HG03280 (cell line): ENCODE measurements at regions not wholly inside any gene's neighbourhood (a gene's known extent, or its start where the extent isn't known, plus 50 kb on each side); places are given as distances from the start of the nearest gene placed in this dataset.

Experiments used
- ATAC-seq: cut with Tn5 transposase; IDR thresholded peaks from one replicate; pipeline ENCODE4 v1.9.1; 2021; ENCODE audit warnings: mild to moderate bottlenecking, moderate library complexity; ENCODE audit not compliant: unreplicated experiment

GRCh38 chr13:58151452-58151851 lies 519.9 kb downstream of the PCDH17 start:
- no peak for ATAC-seq

- no peak for ATAC-seq
Measured at GRCh38 chr13:58160980-58161379, 529.4 kb downstream of the PCDH17 start.

- no peak for ATAC-seq
Measured at GRCh38 chr13:58165617-58166016, 534.1 kb downstream of the PCDH17 start.

DNA sequence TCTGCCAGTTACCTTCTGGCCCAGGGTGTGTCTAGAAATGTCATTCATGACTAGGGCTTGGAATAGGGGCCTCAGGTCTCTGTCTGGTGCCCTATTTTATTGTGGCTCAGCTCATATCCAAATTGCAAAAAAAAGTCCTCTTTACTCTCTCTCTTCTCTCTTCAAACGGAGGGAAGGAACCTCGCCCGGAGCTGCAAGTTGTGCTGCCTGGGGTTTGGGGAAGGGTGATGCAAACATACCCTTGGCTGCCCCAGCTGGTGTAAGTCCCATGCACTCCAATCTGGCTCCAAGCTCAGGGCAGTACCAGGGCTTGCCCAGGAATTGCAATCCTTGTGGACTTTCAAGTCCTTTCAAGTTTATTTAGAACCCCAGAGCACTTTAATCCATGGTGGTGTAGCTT lies 549.6 kb downstream of the PCDH17 start:
- no peak for ATAC-seq

DNA sequence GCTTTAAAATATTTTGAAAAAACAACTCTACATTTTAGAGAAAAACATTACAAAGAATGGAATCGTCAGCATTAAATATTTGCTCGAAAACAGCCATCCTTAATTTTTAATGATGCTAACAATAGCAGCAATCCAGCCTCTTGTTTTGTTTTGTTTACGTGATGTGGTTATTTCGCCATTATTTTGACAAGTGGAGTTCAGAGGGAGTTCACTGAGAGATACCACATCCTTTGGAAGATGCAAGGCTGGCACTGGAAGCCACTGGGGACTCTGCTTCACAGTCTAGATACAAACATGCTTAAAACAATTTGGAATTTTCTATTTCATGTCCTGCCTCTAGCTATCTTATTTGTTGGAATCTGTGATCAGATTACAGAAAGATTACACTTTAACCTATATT lies 556.3 kb downstream of the PCDH17 start:
- no peak for ATAC-seq

DNA sequence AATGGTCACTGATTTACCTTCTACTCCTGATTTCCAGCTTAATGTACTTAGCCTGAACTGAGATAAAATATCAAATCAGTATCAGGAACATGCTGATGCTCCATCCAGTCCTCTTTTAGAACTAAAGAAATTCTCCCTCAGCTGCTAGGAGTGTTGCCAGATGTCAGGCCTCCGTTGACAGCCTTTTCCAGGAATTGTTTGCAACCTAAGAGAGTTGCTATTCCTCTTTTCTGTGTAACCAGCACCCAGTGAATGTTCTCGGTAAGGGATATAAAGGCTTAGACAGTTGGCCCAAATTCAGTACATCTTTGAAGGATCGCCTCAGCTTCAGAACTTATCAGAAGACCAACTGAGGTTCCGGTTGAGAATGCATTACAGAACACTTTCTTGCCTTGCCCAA lies 559.0 kb downstream of the PCDH17 start:
- no peak for ATAC-seq

DNA sequence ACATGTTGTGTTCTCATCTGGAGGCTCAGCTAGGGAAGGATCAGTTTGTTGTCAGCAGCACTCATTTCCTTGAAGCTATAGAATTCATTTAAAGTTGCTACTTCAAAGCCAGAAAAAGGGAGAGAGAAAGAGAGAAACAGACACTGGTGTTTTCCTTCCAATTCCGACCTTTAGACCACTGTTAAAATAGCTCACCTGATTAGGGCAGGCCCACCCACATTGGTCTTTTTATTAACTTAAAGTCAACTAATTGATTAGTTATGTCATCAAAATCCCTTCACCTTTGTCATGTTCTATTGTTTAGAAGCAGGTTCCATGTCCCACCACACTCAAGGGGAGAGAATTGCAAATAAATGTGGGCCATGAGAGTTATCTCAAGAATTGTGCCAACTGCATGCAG lies 560.2 kb downstream of the PCDH17 start:
- no peak for ATAC-seq

GRCh38 chr13:58202099-58202498 lies 570.6 kb downstream of the PCDH17 start:
- ATAC-seq = no peak

- ATAC-seq = no peak
Measured at GRCh38 chr13:58207501-58207900, 576.0 kb downstream of the PCDH17 start.

DNA sequence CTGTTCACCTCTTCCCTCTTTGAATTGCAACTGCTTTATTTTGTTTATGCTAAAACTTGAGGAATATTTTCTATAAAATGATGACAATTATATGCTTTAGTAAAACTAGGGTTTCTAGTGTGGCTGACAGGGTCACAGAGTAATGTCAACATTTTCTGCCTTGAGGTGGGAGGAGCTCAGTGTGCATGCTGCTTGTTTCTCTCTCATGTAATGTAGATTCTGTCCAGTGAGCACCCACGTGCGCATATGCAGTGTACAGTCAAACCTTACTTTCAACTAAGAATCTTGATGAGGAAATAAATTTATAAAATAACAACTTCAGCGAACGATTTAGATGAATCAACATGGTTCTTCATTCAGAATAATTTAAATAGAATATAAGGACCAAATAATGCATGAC lies 603.9 kb downstream of the PCDH17 start:
- no peak for ATAC-seq

DNA sequence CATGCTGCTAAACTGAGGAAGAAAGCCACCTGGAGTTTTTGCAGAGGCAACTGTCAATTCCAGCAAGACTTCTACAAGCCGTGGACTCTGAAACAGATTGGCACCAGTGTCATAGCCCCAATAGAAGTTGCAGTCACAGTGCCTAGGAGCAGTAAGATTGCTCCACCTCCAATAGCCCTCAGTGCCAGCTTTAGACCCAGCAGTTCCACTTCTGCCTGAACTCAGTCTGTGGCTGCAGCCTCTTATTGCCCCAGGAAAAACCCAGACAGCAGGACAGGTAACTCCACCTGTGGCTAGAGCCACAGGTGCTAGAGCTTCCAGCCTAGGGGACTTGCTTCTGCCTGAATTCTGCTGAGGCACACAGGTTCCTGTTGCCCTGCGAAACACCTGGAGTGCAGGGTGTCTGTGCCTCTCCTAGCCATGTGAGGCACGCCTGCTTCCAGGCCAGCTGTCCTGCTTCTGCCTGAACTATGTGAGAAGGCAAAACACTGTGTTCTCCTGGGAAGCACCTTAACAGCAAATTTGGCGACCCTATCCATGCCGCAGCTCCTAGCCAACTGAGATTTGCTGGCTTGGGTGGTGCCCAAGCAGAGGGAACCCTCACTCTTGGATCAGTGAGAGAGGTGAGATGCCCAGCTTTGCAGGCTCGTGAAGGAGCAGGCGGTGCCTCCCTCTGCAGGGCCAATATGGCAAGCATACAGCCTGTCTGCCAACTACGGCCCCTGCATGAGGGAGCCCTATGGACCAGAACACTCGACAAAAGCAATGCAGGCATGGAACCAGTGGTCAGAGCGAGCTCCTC lies 607.6 kb downstream of the PCDH17 start:
- no peak for ATAC-seq

- ATAC-seq = no peak
Measured at GRCh38 chr13:58239774-58240268, 608.3 kb downstream of the PCDH17 start.

DNA sequence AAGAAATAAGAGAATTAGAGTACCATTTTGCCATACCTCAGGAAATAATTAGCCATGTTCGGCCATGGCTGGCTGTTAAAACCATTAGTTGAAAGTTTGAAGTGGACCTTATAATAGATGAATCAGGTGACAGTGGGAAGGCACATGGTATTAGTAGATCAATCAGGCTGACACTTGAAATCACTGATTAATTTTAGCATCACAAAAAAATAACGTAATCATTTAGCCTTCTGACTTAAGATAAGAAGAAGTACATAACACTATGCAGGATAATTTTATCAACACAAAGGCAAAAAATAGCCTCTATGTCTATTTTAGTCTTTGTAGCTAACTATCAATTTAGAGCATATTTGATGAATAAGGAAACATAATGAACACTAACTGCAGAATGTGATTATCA lies 615.5 kb downstream of the PCDH17 start:
- no peak for ATAC-seq

DNA sequence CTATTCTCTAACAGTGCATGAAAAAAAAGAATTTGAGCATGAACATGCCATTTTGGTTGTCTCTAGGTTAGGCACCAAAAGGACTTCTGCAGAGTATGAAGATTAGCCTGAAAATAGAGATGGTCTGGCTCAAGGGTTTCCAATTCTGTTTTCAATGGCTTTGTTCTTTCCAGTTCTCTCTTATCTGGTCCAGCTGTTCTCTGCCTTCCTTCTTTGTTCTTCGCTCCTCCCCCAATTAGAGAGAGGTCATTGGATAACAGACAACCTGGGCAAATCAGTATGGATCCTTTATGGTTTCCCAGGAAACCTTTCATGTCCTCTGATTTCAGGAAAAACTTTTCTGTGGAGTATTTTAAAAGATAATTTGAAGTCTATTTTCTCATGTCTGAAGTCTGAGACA lies 623.4 kb downstream of the PCDH17 start:
- no peak for ATAC-seq

DNA sequence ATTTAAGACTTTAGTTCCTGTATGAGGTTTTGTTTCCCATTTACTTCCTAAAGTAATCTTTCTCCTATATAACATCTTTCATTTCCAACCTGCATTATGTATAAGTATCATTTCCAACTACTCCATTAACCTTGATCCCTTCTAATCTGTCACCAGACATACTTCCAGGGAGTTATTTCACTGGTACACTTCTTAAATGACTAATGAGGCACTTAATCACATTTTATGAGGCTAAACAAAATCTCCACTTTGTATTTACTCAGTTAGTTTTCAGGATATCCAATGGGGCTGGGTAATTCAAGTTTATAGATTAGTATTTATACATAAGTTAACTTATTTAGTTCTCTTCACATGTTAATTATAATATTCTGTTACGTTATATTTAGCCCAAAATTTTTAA lies 634.7 kb downstream of the PCDH17 start:
- no peak for ATAC-seq

GRCh38 chr13:58298556-58299135 lies 667.1 kb downstream of the PCDH17 start:
- ATAC-seq = no peak

- ATAC-seq = no peak
Measured at GRCh38 chr13:58300224-58300623, 668.7 kb downstream of the PCDH17 start.

DNA sequence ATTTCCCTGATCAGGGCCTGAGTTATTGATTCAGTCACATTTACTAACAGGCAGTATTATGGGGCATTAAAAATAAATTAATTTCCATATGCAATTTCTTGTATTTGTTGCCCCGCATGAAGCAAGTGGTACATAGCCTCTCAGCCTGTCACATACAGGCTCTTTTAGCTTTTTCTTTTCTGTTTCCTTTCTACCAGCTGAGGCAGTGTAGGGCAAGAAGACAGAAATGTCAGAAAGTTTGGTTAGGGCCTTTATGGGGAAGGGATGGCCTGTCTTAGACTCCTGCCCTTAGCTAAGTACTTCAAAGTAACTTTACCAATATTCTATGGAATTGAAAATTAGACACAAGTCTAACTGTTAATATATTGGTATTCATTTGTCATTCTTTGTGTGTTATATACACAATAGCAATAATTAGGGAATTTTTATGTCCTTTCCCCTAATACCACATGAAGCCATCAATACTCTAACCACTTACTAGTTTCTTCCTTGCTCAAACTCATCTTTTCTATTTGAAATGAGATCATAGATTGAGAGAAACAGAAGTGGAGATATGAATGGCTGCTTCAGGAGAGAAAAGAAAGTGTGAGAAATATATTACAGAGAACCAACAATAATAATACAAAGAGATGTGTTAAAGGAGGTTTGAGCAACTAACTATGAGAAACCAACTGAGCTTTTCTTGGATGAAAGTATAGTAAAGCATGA lies 669.6 kb downstream of the PCDH17 start:
- no peak for ATAC-seq

DNA sequence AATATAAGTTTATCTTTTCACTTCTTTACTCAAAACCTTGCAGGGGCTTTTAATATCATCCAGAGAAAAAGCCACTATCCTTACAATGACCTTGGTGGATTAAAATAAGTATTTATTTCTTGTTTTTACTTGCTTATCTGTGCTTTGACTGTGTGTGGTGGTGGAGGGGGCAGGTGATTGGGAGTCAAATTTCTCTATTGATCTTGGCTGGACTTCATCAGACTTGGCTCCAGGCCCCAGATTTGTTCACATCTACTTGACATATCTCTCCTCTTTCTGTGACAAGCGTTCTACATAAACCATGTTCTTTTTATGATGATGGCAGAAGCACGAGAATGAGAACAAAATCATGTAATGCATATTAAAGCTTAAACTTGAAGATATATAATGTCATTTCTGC lies 670.8 kb downstream of the PCDH17 start:
- ATAC-seq = no peak

GRCh38 chr13:58306062-58306461 lies 674.5 kb downstream of the PCDH17 start:
- no peak for ATAC-seq

DNA sequence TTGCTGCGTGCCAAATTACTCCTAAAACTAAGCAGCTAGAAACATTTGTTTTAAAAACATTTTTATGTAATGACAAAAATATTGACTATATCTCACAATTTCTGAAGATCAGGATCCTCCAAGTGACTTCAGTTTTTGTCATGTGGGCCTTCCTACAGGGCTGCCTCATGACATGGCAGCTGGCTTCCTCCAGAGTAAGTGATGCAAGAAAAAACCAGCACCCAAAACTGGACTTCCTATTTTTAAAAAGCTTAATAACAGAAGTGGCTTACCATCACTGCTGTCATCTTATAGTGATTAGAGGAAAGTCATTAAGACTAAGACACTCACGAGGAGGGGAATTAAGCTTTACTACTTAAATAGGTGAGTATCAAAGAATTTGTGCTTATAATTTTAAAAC lies 681.7 kb downstream of the PCDH17 start:
- no peak for ATAC-seq
